IMR-90 (cell line): ENCODE measurements at regions not wholly inside any gene's neighbourhood (a gene's known extent, or its start where the extent isn't known, plus 50 kb on each side); places are given as distances from the start of the nearest gene placed in this dataset.
A peak's percentile ranks its signal among the peaks of the same experiment; 100 is the strongest.

ENCODE experiments used
- ATAC-seq: fragments of 200-7000 bp; cut with Tn5 transposase; 2 replicates; pipeline ENCODE4 v1.9.1; 2020; ENCODE audit warnings: low read depth, mild to moderate bottlenecking, moderate library complexity
- BruUV-seq: library from RNA; stranded (reverse); fragments of 400-500 nt; replicated peaks from 2 replicates; lab custom pipeline; 2021; lab: Mats Ljungman, UMichigan
- CTCF ChIA-PET: fragments of 300-600 bp; formaldehyde crosslinking; extraction: SDS; loops from one replicate; lab custom pipeline; 2021; ENCODE audit warnings: antibody characterized with exemption; lab: Yijun Ruan, JAX
- POLR2A ChIA-PET: fragments of 300-600 bp; sonication (Branson Sonifier 250); formaldehyde crosslinking; loops from one replicate; lab custom pipeline; 2022; ENCODE audit warnings: antibody characterized with exemption; ENCODE audit not compliant: unreplicated experiment; lab: Charles Lee
- DNase-seq: peaks from one replicate; pipeline ENCODE4 v3.0.0; 2013
- H2AFZ ChIP-seq: replicated peaks from 2 replicates; pipeline ENCODE3; 2013; ENCODE audit warnings: low read length, mild to moderate bottlenecking; ENCODE audit not compliant: poor library complexity
- H2AK5ac ChIP-seq: 2 replicates; pipeline ENCODE4 v1.6.1; 2013; ENCODE audit warnings: low read depth, low read length, inconsistent platforms
- H2AK9ac ChIP-seq: replicated peaks from 2 replicates; pipeline ENCODE3; 2013; ENCODE audit warnings: mild to moderate bottlenecking, low read depth, low read length, moderate library complexity; ENCODE audit not compliant: poor library complexity
- H2BK120ac ChIP-seq: 2 replicates; pipeline ENCODE4 v1.6.1; 2013; ENCODE audit warnings: low read depth, low read length, inconsistent platforms
- H2BK15ac ChIP-seq: 3 replicates; pipeline ENCODE4 v1.6.1; 2013; ENCODE audit warnings: low read depth, low read length, inconsistent platforms
- H2BK20ac ChIP-seq: 2 replicates; pipeline ENCODE4 v1.6.1; 2013; ENCODE audit warnings: low read depth, mild to moderate bottlenecking, inconsistent platforms, low read length, moderate library complexity
- H2BK5ac ChIP-seq: 2 replicates; pipeline ENCODE4 v1.6.1; 2013; ENCODE audit warnings: mild to moderate bottlenecking, low read depth, low read length, inconsistent platforms; ENCODE audit not compliant: poor library complexity, severe bottlenecking
- H3K14ac ChIP-seq: replicated peaks from 2 replicates; pipeline ENCODE4 v1.6.1; 2013; ENCODE audit warnings: low read depth, low read length, inconsistent platforms
- H3K18ac ChIP-seq: 2 replicates; pipeline ENCODE4 v1.6.1; 2013; ENCODE audit warnings: low read depth, low read length, control low read depth
- H3K23ac ChIP-seq: 2 replicates; pipeline ENCODE4 v1.6.1; 2013; ENCODE audit warnings: low read depth, low read length, inconsistent platforms
- H3K27ac ChIP-seq: 2 replicates; pipeline ENCODE4 v1.5.1; 2013; ENCODE audit warnings: mild to moderate bottlenecking, control low read depth, low read length; ENCODE audit not compliant: insufficient read depth
- H3K27me3 ChIP-seq: 2 replicates; pipeline ENCODE4 v1.6.1; 2013; ENCODE audit warnings: low read length; ENCODE audit not compliant: control insufficient read depth, insufficient read depth
- H3K36me3 ChIP-seq: 2 replicates; pipeline ENCODE4 v1.6.1; 2013; ENCODE audit warnings: low read length, mixed read lengths; ENCODE audit not compliant: control insufficient read depth, insufficient read depth
- H3K4ac ChIP-seq: 2 replicates; pipeline ENCODE4 v1.6.1; 2013; ENCODE audit warnings: low read depth, low read length, inconsistent platforms
- H3K4me1 ChIP-seq: 2 replicates; pipeline ENCODE4 v1.6.1; 2013; ENCODE audit warnings: low read length, mixed read lengths; ENCODE audit not compliant: control insufficient read depth, insufficient read depth
- H3K4me2 ChIP-seq: 2 replicates; pipeline ENCODE4 v1.6.1; 2013; ENCODE audit warnings: low read depth, mild to moderate bottlenecking, control low read depth, low read length, moderate library complexity
- H3K4me3 ChIP-seq: 2 replicates; pipeline ENCODE4 v1.5.1; 2013; ENCODE audit warnings: low read depth, mild to moderate bottlenecking, control low read depth, low read length, moderate library complexity; ENCODE audit not compliant: insufficient read depth
- H3K56ac ChIP-seq: 2 replicates; pipeline ENCODE4 v1.6.1; 2013; ENCODE audit warnings: low read length, inconsistent platforms; ENCODE audit not compliant: insufficient read depth; ENCODE audit errors: extremely low read depth
- H3K79me1 ChIP-seq, 2 experiments: 2 replicates each; pipeline ENCODE4 v1.6.1; 2013; ENCODE audit warnings: low read length in 2 of 2, inconsistent platforms in 1 of 2, low read depth in 1 of 2
- H3K9ac ChIP-seq: 2 replicates; pipeline ENCODE4 v1.6.1; 2013; ENCODE audit warnings: low read depth, low read length, control low read depth
- H3K9me1 ChIP-seq: 2 replicates; pipeline ENCODE4 v1.6.1; 2013; ENCODE audit warnings: low read length, inconsistent platforms; ENCODE audit not compliant: insufficient read depth
- H3K9me3 ChIP-seq: 2 replicates; pipeline ENCODE4 v1.6.1; 2013; ENCODE audit warnings: low read length; ENCODE audit not compliant: control insufficient read depth, insufficient read depth
- H4K20me1 ChIP-seq: 2 replicates; pipeline ENCODE4 v1.6.1; 2013; ENCODE audit warnings: low read length, inconsistent platforms; ENCODE audit not compliant: insufficient read depth
- H4K5ac ChIP-seq: 2 replicates; pipeline ENCODE4 v1.6.1; 2013; ENCODE audit warnings: mild to moderate bottlenecking, low read depth, low read length, control low read depth
- H4K8ac ChIP-seq, 2 experiments: 2 replicates each; pipeline ENCODE4 v1.6.1; 2013; ENCODE audit warnings: low read depth in 2 of 2, low read length in 2 of 2, control low read depth in 1 of 2, inconsistent platforms in 1 of 2
- H4K91ac ChIP-seq: 2 replicates; pipeline ENCODE4 v1.6.1; 2013; ENCODE audit warnings: low read depth, low read length, inconsistent platforms; ENCODE audit not compliant: insufficient read depth
- BHLHE40 ChIP-seq: fragments of 150-350 bp; IDR thresholded peaks from 2 replicates; pipeline ENCODE4 v1.6.1; 2016; ENCODE audit warnings: mild to moderate bottlenecking, low read depth, low read length
- CTCF ChIP-seq: conservative IDR thresholded peaks from 2 replicates; pipeline ENCODE4 v1.5.1; 2012; ENCODE audit warnings: mild to moderate bottlenecking, low read depth, low read length, improper control_type of control experiment
- FOS ChIP-seq: fragments of 150-350 bp; IDR thresholded peaks from 2 replicates; pipeline ENCODE4 v1.6.1; 2016; ENCODE audit warnings: low read depth, low read length
- MAFK ChIP-seq: IDR thresholded peaks from 2 replicates; pipeline ENCODE4 v1.6.1; 2012; ENCODE audit warnings: low read depth, low read length, improper control_type of control experiment
- RAD21 ChIP-seq: IDR thresholded peaks from 2 replicates; pipeline ENCODE4 v1.6.1; 2012; ENCODE audit warnings: low read length, improper control_type of control experiment
- WGBS, 2 experiments: methylation state at CpG; one replicate each; pipeline versions ENCODE4 v1.1.5 to v1.1.7; 2013; ENCODE audit warnings: missing lambda C conversion rate in 2 of 2; ENCODE audit not compliant: insufficient read length in 1 of 2; ENCODE audit errors: extremely low coverage in 2 of 2; 5-methylcytosine and 5-hydroxymethylcytosine counted together
- dilution Hi-C: fragments of 300-500 bp; cut with HindIII; formaldehyde crosslinking; loops from one replicate; pipeline ENCODE4 v1.14.3; 2018; ENCODE audit warnings: low sequenced_read_pairs; ENCODE audit not compliant: unreplicated experiment
- in situ Hi-C: fragments of 300-500 bp; cut with MboI; formaldehyde crosslinking; loops from 3 replicates; pipeline ENCODE4 v1.14.3; 2019; ENCODE audit warnings: low sequenced_read_pairs, inconsistent platforms, mixed read lengths
- intact Hi-C: fragments of 100-400 bp; cut with micrococcal nuclease; formaldehyde crosslinking; loops from 2 replicates; pipeline ENCODE4 v1.10.0; 2022

- CTCF ChIA-PET, result no interaction called here
- H3K4me3 ChIP-seq, result no peak overlapping the region
- no peak overlapping the region for H3K4me2 ChIP-seq
- POLR2A ChIA-PET, result no interaction called here
- no peaks in the 10 kb centered on the region for H3K36me3 ChIP-seq
- no peaks in the 10 kb centered on the region for H3K79me1 ChIP-seq
- no peak overlapping the region for H4K91ac ChIP-seq
- H3K27ac ChIP-seq, result no peak overlapping the region
- no peak for DNase-seq
- in situ Hi-C loops, result no loop called here
- intact Hi-C loops, result no loop called here
- H3K18ac ChIP-seq, result no peak overlapping the region
- H4K5ac ChIP-seq, result no peak overlapping the region
- H2AK9ac ChIP-seq, result no peak overlapping the region
- H2BK20ac ChIP-seq, result no peak overlapping the region
- H4K20me1 ChIP-seq, result no peaks in the 10 kb centered on the region
- no peak overlapping the region for H4K8ac ChIP-seq
- ATAC-seq, result no peak
- dilution Hi-C loops, result no loop called here
- TF ChIP-seq CTCF (no peak), FOS (no peak), BHLHE40 (no peak), RAD21 (no peak), MAFK (peak; percentile 46)
- H3K23ac ChIP-seq, result no peak overlapping the region
- H2BK15ac ChIP-seq, result no peak overlapping the region
- no peak overlapping the region for H2AK5ac ChIP-seq
- no peaks in the 10 kb centered on the region for H3K27me3 ChIP-seq
- no peak overlapping the region for H2AFZ ChIP-seq
- BruUV-seq, result no TSS peak
- no peak overlapping the region for H2BK120ac ChIP-seq
- H3K56ac ChIP-seq, result no peak overlapping the region
- no peak overlapping the region for H3K9ac ChIP-seq
- H3K14ac ChIP-seq, result no peak overlapping the region
- H3K9me1 ChIP-seq, result no peaks in the 10 kb centered on the region
- peaks cover 9% of the 10 kb centered on the region for H3K9me3 ChIP-seq
- no peak overlapping the region for H3K4ac ChIP-seq
- H2BK5ac ChIP-seq, result no peak overlapping the region
- H3K4me1 ChIP-seq, result no peaks in the 10 kb centered on the region
- WGBS, 2 experiments, result no CpG with 5 or more reads among the region's 1 CpG
These were observed 248.8 kb downstream of the RMST start for GRCh38 chr12:97711392-97711791.
